ENCODE measurements at regions not wholly inside any gene's neighbourhood (a gene's known extent, or its start where the extent isn't known, plus 50 kb on each side); places are given as distances from the start of the nearest gene placed in this dataset.

- TF ChIP-seq TEAD2 (tag; IDR thresholded peaks at IDR 0.05) (no peak), TAF1 (IDR thresholded peaks at IDR 0.05; ENCODE audit: control insufficient read depth, extremely low read depth, insufficient read depth, low read length, severe bottlenecking) (no peak), CTCF (IDR thresholded peaks at IDR 0.05 in 2 of 3, conservative IDR thresholded peaks at IDR 0.05 in 1 of 3; ENCODE audit: insufficient read depth in 2 of 3, low read depth in 1 of 3, low read length in 3 of 3) (no peak), KLF1 (tag; IDR thresholded peaks at IDR 0.05) (no peak), ZBTB7A (IDR thresholded peaks at IDR 0.05; ENCODE audit: borderline replicate concordance, control insufficient read depth, low read depth, low read length) (no peak), CEBPB (tag; IDR thresholded peaks at IDR 0.05) (no peak), CHAMP1 (IDR thresholded peaks at IDR 0.05) (no peak)
Measured at GRCh38 chr6:139666284-139666683, 291.8 kb upstream of the CITED2 start.

Measured in K562 (cell line).